ENCODE measurements at regions not wholly inside any gene's neighbourhood (a gene's known extent, or its start where the extent isn't known, plus 50 kb on each side); places are given as distances from the start of the nearest gene placed in this dataset.

DNA sequence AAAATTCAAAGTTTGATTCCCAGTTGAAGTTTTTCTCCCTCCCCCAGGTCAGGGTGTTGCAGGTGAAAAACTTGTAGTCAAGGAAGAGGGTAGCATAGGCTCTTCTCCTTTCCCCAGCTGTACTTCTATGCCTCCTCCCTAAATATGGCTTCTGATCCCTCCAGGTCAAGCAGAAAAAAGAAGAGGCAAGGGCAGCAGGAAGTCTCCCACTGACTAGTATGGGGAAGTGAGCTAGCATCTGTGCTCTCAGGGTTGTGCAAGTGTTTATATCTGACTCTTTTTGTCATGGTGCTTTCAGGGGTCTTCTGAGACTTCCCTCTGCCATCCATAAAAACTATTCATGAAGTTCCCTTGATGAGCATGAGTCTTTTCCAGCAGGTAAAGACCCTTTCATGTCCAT lies 76.0 kb downstream of the ATPSCKMT start:
- Mint-ChIP-seq H3K27ac (no peak overlapping the region), H3K27me3 (peaks cover 2 to 14% of the 10 kb centered on the region in 2 donors), H3K4me3 (no peak overlapping the region), H3K4me1 (no peaks in the 10 kb centered on the region), H3K36me3 (peaks cover 7% of the 10 kb centered on the region), H3K9me3 (peaks cover 0 to 1% (median under 1%) of the 10 kb centered on the region in 3 donors)
- Histone ChIP-seq H3K4me1 (ENCODE audit: control insufficient read depth in 1 of 2, extremely low read depth in 1 of 2, insufficient read depth in 2 of 2, low read length in 2 of 2) (no peaks in the 10 kb centered on the region), H3K27me3 (replicated peaks in 1 of 2; ENCODE audit: control insufficient read depth in 2 of 2, extremely low read depth in 1 of 2, insufficient read depth in 2 of 2, low read length in 1 of 2) (peaks cover 0 to 4% of the 10 kb centered on the region in 2 experiments), H3K4me3 (ENCODE audit: control insufficient read depth in 1 of 2, extremely low read depth in 1 of 2, low read length in 1 of 2) (no peak overlapping the region), H3K27ac (ENCODE audit: low read length) (no peak overlapping the region), H3K36me3 (ENCODE audit: control insufficient read depth in 2 of 2, extremely low read depth in 1 of 2, insufficient read depth in 1 of 2, low read length in 1 of 2) (no peaks in the 10 kb centered on the region), H3K9me3 (no peaks in the 10 kb centered on the region)
- DNase-seq (no peak), ATAC-seq (replicated peaks in 1 of 4) (no peak)
- POLR2A ChIA-PET, result no interaction called here
- CTCF ChIA-PET, result no interaction called here

DNA sequence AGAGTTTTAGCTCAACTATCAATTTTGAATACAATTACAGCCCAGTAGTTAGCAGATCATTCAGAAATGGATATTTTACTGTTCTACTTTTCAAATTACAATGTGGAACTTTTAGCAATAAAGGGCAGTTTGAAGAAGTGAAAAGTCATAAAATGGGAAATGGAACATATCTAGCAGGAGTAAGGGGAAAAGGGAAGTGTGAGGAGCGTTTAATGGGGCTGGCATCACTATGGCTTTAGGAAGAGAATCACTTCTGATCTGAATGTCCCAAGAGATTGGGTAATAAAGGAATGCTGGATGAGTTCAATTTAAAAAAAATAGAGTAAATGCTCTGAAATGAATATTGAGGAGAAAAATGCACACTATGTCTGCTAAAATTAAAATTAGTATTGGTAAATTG lies 77.4 kb downstream of the ATPSCKMT start:
- no peaks in the 10 kb centered on the region for H3K4me1 ChIP-seq (ENCODE audit: control insufficient read depth in 1 of 2, extremely low read depth in 1 of 2, insufficient read depth in 2 of 2, low read length in 2 of 2)
- Mint-ChIP-seq H3K4me3 (no peak overlapping the region), H3K27me3 (peaks cover 2 to 14% of the 10 kb centered on the region in 2 donors), H3K36me3 (peaks cover 7% of the 10 kb centered on the region), H3K4me1 (no peaks in the 10 kb centered on the region), H3K9me3 (no peaks in the 10 kb centered on the region), H3K27ac (no peak overlapping the region)
- no peak overlapping the region for H3K4me3 ChIP-seq (ENCODE audit: control insufficient read depth in 1 of 2, extremely low read depth in 1 of 2, low read length in 1 of 2)
- no peaks in the 10 kb centered on the region for H3K36me3 ChIP-seq (ENCODE audit: control insufficient read depth in 2 of 2, extremely low read depth in 1 of 2, insufficient read depth in 1 of 2, low read length in 1 of 2)
- no peak overlapping the region for H3K27ac ChIP-seq (ENCODE audit: low read length)
- ChIA-PET CTCF (no interaction called here), POLR2A (no interaction called here)
- H3K9me3 ChIP-seq, result no peaks in the 10 kb centered on the region
- no peak for DNase-seq
- peaks cover 0 to 6% of the 10 kb centered on the region in 2 experiments for H3K27me3 ChIP-seq (replicated peaks in 1 of 2; ENCODE audit: control insufficient read depth in 2 of 2, extremely low read depth in 1 of 2, insufficient read depth in 2 of 2, low read length in 1 of 2)
- no peak for ATAC-seq (replicated peaks in 1 of 4)
- WGBS (ENCODE audit: insufficient coverage), result 46% methylated on average over 1 of the region's 1 CpG

DNA sequence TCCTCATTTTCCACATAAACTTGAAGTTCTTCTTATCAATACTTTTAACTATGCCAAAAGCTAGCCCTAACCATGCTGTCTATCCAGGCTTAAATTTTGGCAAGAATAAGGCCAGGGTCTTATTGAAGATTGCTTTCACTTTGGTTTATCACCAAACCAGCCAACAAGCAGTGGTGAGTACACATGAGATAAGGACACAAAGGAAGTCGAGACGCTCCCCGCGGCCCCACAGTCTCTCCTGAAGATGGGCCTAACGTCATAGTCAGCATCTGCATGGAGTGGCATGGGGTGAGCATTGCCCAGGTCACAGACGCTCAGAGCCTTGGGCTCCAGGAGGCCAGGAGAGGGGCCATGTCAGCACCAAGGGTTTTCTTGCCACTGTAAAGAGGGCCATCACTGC lies 80.3 kb downstream of the ATPSCKMT start:
- no peak overlapping the region for H3K4me3 ChIP-seq (ENCODE audit: control insufficient read depth in 1 of 2, extremely low read depth in 1 of 2, low read length in 1 of 2)
- H3K27ac ChIP-seq (ENCODE audit: low read length), result no peak overlapping the region
- no peak for DNase-seq
- Mint-ChIP-seq H3K27me3 (peaks cover 0 to 6% of the 10 kb centered on the region in 2 donors), H3K27ac (no peak overlapping the region), H3K4me1 (no peaks in the 10 kb centered on the region), H3K36me3 (peaks cover 4% of the 10 kb centered on the region), H3K9me3 (peaks cover 11 to 17% (median 17%) of the 10 kb centered on the region in 3 donors), H3K4me3 (no peak overlapping the region)
- peaks cover 0 to 6% of the 10 kb centered on the region in 2 experiments for H3K27me3 ChIP-seq (replicated peaks in 1 of 2; ENCODE audit: control insufficient read depth in 2 of 2, extremely low read depth in 1 of 2, insufficient read depth in 2 of 2, low read length in 1 of 2)
- ATAC-seq (replicated peaks in 1 of 4), result no peak
- H3K36me3 ChIP-seq (ENCODE audit: control insufficient read depth in 2 of 2, extremely low read depth in 1 of 2, insufficient read depth in 1 of 2, low read length in 1 of 2), result no peaks in the 10 kb centered on the region
- no peaks in the 10 kb centered on the region for H3K4me1 ChIP-seq (ENCODE audit: control insufficient read depth in 1 of 2, extremely low read depth in 1 of 2, insufficient read depth in 2 of 2, low read length in 2 of 2)
- WGBS (ENCODE audit: insufficient coverage), result 75% methylated on average over 2 of the region's 6 CpGs
- POLR2A ChIA-PET, result no interaction called here
- no peaks in the 10 kb centered on the region for H3K9me3 ChIP-seq
- CTCF ChIA-PET, result no interaction called here

DNA sequence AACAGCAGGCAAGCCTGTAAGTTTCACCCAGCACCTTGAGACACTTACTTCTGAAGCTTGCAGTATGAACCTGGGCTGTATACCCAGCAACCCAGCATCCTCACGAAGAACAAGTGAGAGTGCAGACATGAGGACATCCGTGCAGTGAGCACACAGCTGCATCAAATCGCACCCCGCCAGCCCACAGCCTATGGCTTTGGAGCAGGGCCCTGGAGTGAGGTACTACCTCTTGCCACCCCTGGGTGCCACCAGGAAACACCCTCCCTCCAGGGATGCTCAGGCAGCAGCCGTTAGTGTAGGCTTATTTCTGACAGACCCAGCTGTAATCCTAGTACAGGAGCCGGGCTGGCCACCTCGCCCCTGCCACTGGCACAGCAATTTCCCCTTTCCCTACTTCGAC lies 81.4 kb downstream of the ATPSCKMT start:
- no peaks in the 10 kb centered on the region for H3K27me3 Mint-ChIP-seq
- ChIA-PET POLR2A (no interaction called here), CTCF (no interaction called here)
- no peak overlapping the region for H3K27ac ChIP-seq (ENCODE audit: low read length)
- no peaks in the 10 kb centered on the region for H3K9me3 ChIP-seq
- no peaks in the 10 kb centered on the region for H3K4me1 ChIP-seq (ENCODE audit: control insufficient read depth in 1 of 2, extremely low read depth in 1 of 2, insufficient read depth in 2 of 2, low read length in 2 of 2)
- DNase-seq (no peak), ATAC-seq (replicated peaks in 1 of 4) (no peak)
- WGBS (ENCODE audit: insufficient coverage), result 76% methylated on average over 8 of the region's 8 CpGs
- H3K4me1 Mint-ChIP-seq, result no peaks in the 10 kb centered on the region
- peaks cover 4% of the 10 kb centered on the region for H3K36me3 Mint-ChIP-seq
- H3K4me3 Mint-ChIP-seq, result no peak overlapping the region
- H3K4me3 ChIP-seq (ENCODE audit: control insufficient read depth in 1 of 2, extremely low read depth in 1 of 2, low read length in 1 of 2), result no peak overlapping the region
- H3K27ac Mint-ChIP-seq, result no peak overlapping the region
- H3K36me3 ChIP-seq (ENCODE audit: control insufficient read depth in 2 of 2, extremely low read depth in 1 of 2, insufficient read depth in 1 of 2, low read length in 1 of 2), result no peaks in the 10 kb centered on the region
- peaks cover 0 to 6% of the 10 kb centered on the region in 2 experiments for H3K27me3 ChIP-seq (replicated peaks in 1 of 2; ENCODE audit: control insufficient read depth in 2 of 2, extremely low read depth in 1 of 2, insufficient read depth in 2 of 2, low read length in 1 of 2)
- H3K9me3 Mint-ChIP-seq, result peaks cover 17 to 25% (median 22%) of the 10 kb centered on the region in 3 donors

DNA sequence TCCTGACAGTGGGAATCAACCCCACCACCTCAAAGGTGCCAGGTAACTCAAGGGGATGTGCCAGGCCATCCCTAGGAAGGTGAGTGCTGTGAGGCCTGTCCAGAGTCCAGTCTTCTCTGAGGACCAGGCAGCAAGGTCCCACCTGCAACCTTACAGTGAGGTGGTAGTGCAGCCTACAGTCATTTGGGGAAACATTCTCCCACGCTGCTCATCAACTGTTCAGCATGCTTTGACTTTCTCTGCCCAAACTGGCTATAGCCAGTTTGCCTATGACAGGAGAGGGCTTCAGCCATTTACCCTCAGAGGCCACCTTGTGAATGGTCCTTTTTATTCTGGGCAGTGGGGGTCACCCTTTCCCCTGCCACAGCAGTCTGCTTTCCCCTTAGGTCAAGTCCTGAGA lies 81.9 kb downstream of the ATPSCKMT start:
- CTCF ChIA-PET, result no interaction called here
- Mint-ChIP-seq H3K4me3 (no peak overlapping the region), H3K27me3 (no peaks in the 10 kb centered on the region), H3K36me3 (peaks cover 4% of the 10 kb centered on the region), H3K9me3 (peaks cover 17 to 25% (median 22%) of the 10 kb centered on the region in 3 donors), H3K4me1 (no peaks in the 10 kb centered on the region), H3K27ac (no peak overlapping the region)
- peaks cover 0 to 6% of the 10 kb centered on the region in 2 experiments for H3K27me3 ChIP-seq (replicated peaks in 1 of 2; ENCODE audit: control insufficient read depth in 2 of 2, extremely low read depth in 1 of 2, insufficient read depth in 2 of 2, low read length in 1 of 2)
- WGBS (ENCODE audit: insufficient coverage), result no CpG with 5 or more reads among the region's 1 CpG
- no peak overlapping the region for H3K27ac ChIP-seq (ENCODE audit: low read length)
- H3K4me1 ChIP-seq (ENCODE audit: control insufficient read depth in 1 of 2, extremely low read depth in 1 of 2, insufficient read depth in 2 of 2, low read length in 2 of 2), result no peaks in the 10 kb centered on the region
- no peak for DNase-seq
- H3K36me3 ChIP-seq (ENCODE audit: control insufficient read depth in 2 of 2, extremely low read depth in 1 of 2, insufficient read depth in 1 of 2, low read length in 1 of 2), result no peaks in the 10 kb centered on the region
- no peak for ATAC-seq (replicated peaks in 1 of 4)
- no peaks in the 10 kb centered on the region for H3K9me3 ChIP-seq
- POLR2A ChIA-PET, result no interaction called here
- H3K4me3 ChIP-seq (ENCODE audit: control insufficient read depth in 1 of 2, extremely low read depth in 1 of 2, low read length in 1 of 2), result no peak overlapping the region

DNA sequence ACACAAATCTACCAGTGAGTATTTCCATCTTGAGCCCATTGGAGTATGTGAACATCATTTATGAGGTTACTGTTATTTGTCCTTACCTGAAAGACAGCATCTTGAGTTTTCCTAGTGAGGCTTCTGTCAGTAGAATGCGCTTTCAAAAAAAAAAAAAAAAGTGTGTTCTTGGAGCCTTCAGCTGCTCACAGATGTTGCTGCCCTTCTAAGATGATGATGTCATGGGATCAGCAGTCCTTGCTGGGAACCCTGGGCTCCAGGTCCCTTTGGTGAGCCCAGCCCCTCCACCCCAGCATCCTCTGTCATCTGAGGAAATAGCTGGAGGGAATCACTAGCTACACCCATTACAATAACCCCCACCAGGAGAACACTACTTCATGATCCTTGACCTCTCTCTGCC lies 83.3 kb downstream of the ATPSCKMT start:
- no peak for ATAC-seq (replicated peaks in 1 of 4)
- Mint-ChIP-seq H3K4me3 (no peak overlapping the region), H3K4me1 (no peaks in the 10 kb centered on the region), H3K27ac (no peak overlapping the region), H3K27me3 (peaks cover 0 to 2% of the 10 kb centered on the region in 2 donors), H3K36me3 (peaks cover 7% of the 10 kb centered on the region), H3K9me3 (peaks cover 17 to 28% (median 24%) of the 10 kb centered on the region in 3 donors)
- WGBS (ENCODE audit: insufficient coverage), result 100% methylated on average over 1 of the region's 1 CpG
- CTCF ChIA-PET, result no interaction called here
- DNase-seq, result no peak
- no peaks in the 10 kb centered on the region for H3K4me1 ChIP-seq (ENCODE audit: control insufficient read depth in 1 of 2, extremely low read depth in 1 of 2, insufficient read depth in 2 of 2, low read length in 2 of 2)
- H3K27ac ChIP-seq (ENCODE audit: low read length), result no peak overlapping the region
- POLR2A ChIA-PET, result no interaction called here
- H3K9me3 ChIP-seq, result no peaks in the 10 kb centered on the region
- H3K27me3 ChIP-seq (replicated peaks in 1 of 2; ENCODE audit: control insufficient read depth in 2 of 2, extremely low read depth in 1 of 2, insufficient read depth in 2 of 2, low read length in 1 of 2), result peaks cover 0 to 11% of the 10 kb centered on the region in 2 experiments
- H3K36me3 ChIP-seq (ENCODE audit: control insufficient read depth in 2 of 2, extremely low read depth in 1 of 2, insufficient read depth in 1 of 2, low read length in 1 of 2), result no peaks in the 10 kb centered on the region
- no peak overlapping the region for H3K4me3 ChIP-seq (ENCODE audit: control insufficient read depth in 1 of 2, extremely low read depth in 1 of 2, low read length in 1 of 2)

DNA sequence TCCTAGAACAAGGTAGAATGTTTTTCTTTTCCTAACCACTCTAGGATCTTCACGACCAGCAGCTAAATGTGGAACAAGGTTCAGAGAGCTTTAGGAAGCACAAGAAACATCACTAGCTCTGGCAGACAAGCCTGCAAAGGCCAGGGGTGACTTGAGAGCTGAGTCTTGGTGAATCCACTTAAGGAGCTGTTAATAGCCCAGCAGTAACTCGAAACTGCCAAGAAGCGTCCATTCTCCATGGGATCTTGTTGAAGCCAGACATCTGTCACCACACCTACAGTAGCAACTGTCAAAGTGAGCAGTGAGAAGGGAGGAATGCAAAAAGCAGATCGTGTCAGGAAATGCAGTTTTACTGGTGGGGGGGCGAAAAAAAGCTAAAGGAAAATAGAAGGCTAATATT lies 87.2 kb downstream of the ATPSCKMT start:
- Histone ChIP-seq H3K4me3 (ENCODE audit: control insufficient read depth in 1 of 2, extremely low read depth in 1 of 2, low read length in 1 of 2) (no peak overlapping the region), H3K36me3 (ENCODE audit: control insufficient read depth in 2 of 2, extremely low read depth in 1 of 2, insufficient read depth in 1 of 2, low read length in 1 of 2) (no peaks in the 10 kb centered on the region), H3K27ac (ENCODE audit: low read length) (no peak overlapping the region), H3K27me3 (replicated peaks in 1 of 2; ENCODE audit: control insufficient read depth in 2 of 2, extremely low read depth in 1 of 2, insufficient read depth in 2 of 2, low read length in 1 of 2) (peaks cover 0 to 7% of the 10 kb centered on the region in 2 experiments), H3K9me3 (no peaks in the 10 kb centered on the region), H3K4me1 (ENCODE audit: control insufficient read depth in 1 of 2, extremely low read depth in 1 of 2, insufficient read depth in 2 of 2, low read length in 2 of 2) (no peaks in the 10 kb centered on the region)
- no peak overlapping the region for H3K4me3 Mint-ChIP-seq
- H3K36me3 Mint-ChIP-seq, result peaks cover 3% of the 10 kb centered on the region
- ChIA-PET CTCF (no interaction called here), POLR2A (no interaction called here)
- WGBS (ENCODE audit: insufficient coverage), result 20% methylated on average over 2 of the region's 5 CpGs
- peaks cover 20 to 28% (median 24%) of the 10 kb centered on the region in 3 donors for H3K9me3 Mint-ChIP-seq
- H3K27me3 Mint-ChIP-seq, result peaks cover 4 to 5% of the 10 kb centered on the region in 2 donors
- no peaks in the 10 kb centered on the region for H3K4me1 Mint-ChIP-seq
- no peak for DNase-seq
- ATAC-seq (replicated peaks in 1 of 4), result no peak
- H3K27ac Mint-ChIP-seq, result no peak overlapping the region
